ENCODE measurements at regions not wholly inside any gene's neighbourhood (a gene's known extent, or its start where the extent isn't known, plus 50 kb on each side); places are given as distances from the start of the nearest gene placed in this dataset.

- Histone ChIP-seq H3K27me3 (ENCODE audit: insufficient read depth) (no peaks in the 10 kb centered on the region), H3K9ac (no peak overlapping the region), H3K9me2 (no peaks in the 10 kb centered on the region), H2AFZ (ENCODE audit: low read depth) (no peak overlapping the region), H3K36me3 (replicated peaks in 1 of 2; ENCODE audit: control insufficient read depth in 1 of 2, insufficient read depth in 2 of 2, low read length in 1 of 2) (no peaks in the 10 kb centered on the region), H3K79me2 (ENCODE audit: insufficient read depth) (no peaks in the 10 kb centered on the region), H3F3A (replicated peaks; ENCODE audit: insufficient read depth) (no peaks in the 10 kb centered on the region), H3K9me3 (no peaks in the 10 kb centered on the region), H3K4me1 (ENCODE audit: control insufficient read depth in 1 of 2, insufficient read depth in 2 of 2, low read depth in 1 of 2, low read length in 1 of 2) (no peaks in the 10 kb centered on the region), H3K27ac (ENCODE audit: low read depth in 2 of 2, low read length in 1 of 2) (no peak overlapping the region), H3K4me3 (ENCODE audit: low read depth in 2 of 2, low read length in 1 of 2) (no peak overlapping the region), H4K20me1 (ENCODE audit: insufficient read depth) (no peaks in the 10 kb centered on the region), H3K4me2 (no peak overlapping the region)
- CTCF ChIA-PET, result interaction anchor here (0.7 kb wide), 1 partner anchor 185 kb away, joined by 3 read pairs; no protein-coding TSS in a partner anchor
- 96% methylated on average over 4 of the region's 5 CpGs for WGBS (ENCODE audit: low lambda C conversion rate)
- POLR2A ChIA-PET, result no interaction called here
- TF ChIP-seq TEAD4 (IDR thresholded peaks at IDR 0.05; ENCODE audit: borderline replicate concordance, insufficient read depth) (no peak), SMC3 (IDR thresholded peaks at IDR 0.05; ENCODE audit: low read depth, low read length) (no peak), MEF2A (IDR thresholded peaks at IDR 0.05; ENCODE audit: borderline replicate concordance, low read depth) (no peak), RFX5 (IDR thresholded peaks at IDR 0.05; ENCODE audit: low read length) (no peak), CHD2 (IDR thresholded peaks at IDR 0.05; ENCODE audit: low read length, partially characterized antibody) (no peak)
- DNase-seq, result no peak
Measured at GRCh38 chr13:67877031-67877430, 646.9 kb upstream of the PCDH9 start.

- Histone ChIP-seq H3K9me3 (no peaks in the 10 kb centered on the region; the same call in 1 of the 2 replicates), H2AFZ (ENCODE audit: low read depth) (no peak overlapping the region), H3K9me2 (no peaks in the 10 kb centered on the region), H4K20me1 (ENCODE audit: insufficient read depth) (no peaks in the 10 kb centered on the region), H3K36me3 (replicated peaks in 1 of 2; ENCODE audit: control insufficient read depth in 1 of 2, insufficient read depth in 2 of 2, low read length in 1 of 2) (no peaks in the 10 kb centered on the region), H3F3A (replicated peaks; ENCODE audit: insufficient read depth) (no peaks in the 10 kb centered on the region), H3K27me3 (ENCODE audit: insufficient read depth) (no peaks in the 10 kb centered on the region), H3K4me2 (no peak overlapping the region), H3K27ac (ENCODE audit: low read depth in 2 of 2, low read length in 1 of 2) (no peak overlapping the region), H3K9ac (no peak overlapping the region), H3K4me3 (ENCODE audit: low read depth in 2 of 2, low read length in 1 of 2) (no peak overlapping the region), H3K4me1 (ENCODE audit: control insufficient read depth in 1 of 2, insufficient read depth in 2 of 2, low read depth in 1 of 2, low read length in 1 of 2) (no peaks in the 10 kb centered on the region), H3K79me2 (ENCODE audit: insufficient read depth) (no peaks in the 10 kb centered on the region)
- TF ChIP-seq MXI1 (IDR thresholded peaks at IDR 0.05; ENCODE audit: low read depth, low read length) (no peak), GABPA (IDR thresholded peaks at IDR 0.05; ENCODE audit: low read depth) (no peak), YY1 (IDR thresholded peaks at IDR 0.05; ENCODE audit: low read depth) (no peak), RAD21 (IDR thresholded peaks at IDR 0.05; ENCODE audit: low read length) (no peak), USF1 (IDR thresholded peaks at IDR 0.05; ENCODE audit: borderline replicate concordance, low read depth) (no peak)
- POLR2A ChIA-PET, result no interaction called here
- CTCF ChIA-PET, result interaction anchor here (0.7 kb wide), 1 partner anchor 92 kb away, joined by 3 read pairs; no protein-coding TSS in a partner anchor
- DNase-seq, result no peak
- WGBS (ENCODE audit: low lambda C conversion rate), result 13% methylated on average over 2 of the region's 2 CpGs
Measured at GRCh38 chr13:67867206-67867605, 637.1 kb upstream of the PCDH9 start.

- no peak overlapping the region for H3K4me2 ChIP-seq
- no peaks in the 10 kb centered on the region for H3K27me3 ChIP-seq (ENCODE audit: insufficient read depth)
- H3K4me1 ChIP-seq (ENCODE audit: control insufficient read depth in 1 of 2, insufficient read depth in 2 of 2, low read depth in 1 of 2, low read length in 1 of 2), result no peaks in the 10 kb centered on the region; a peak in 1 of 4 replicates
- H3K36me3 ChIP-seq (replicated peaks in 1 of 2; ENCODE audit: control insufficient read depth in 1 of 2, insufficient read depth in 2 of 2, low read length in 1 of 2), result no peaks in the 10 kb centered on the region
- DNase-seq, result no peak
- no peak overlapping the region for H3K27ac ChIP-seq (ENCODE audit: low read depth in 2 of 2, low read length in 1 of 2)
- H4K20me1 ChIP-seq (ENCODE audit: insufficient read depth), result no peaks in the 10 kb centered on the region
- H3K9me2 ChIP-seq, result no peaks in the 10 kb centered on the region
- H2AFZ ChIP-seq (ENCODE audit: low read depth), result no peak overlapping the region
- no peaks in the 10 kb centered on the region; the same call in 1 of the 2 replicates for H3K9me3 ChIP-seq
- no peak overlapping the region for H3K9ac ChIP-seq
- ChIA-PET CTCF (no interaction called here), POLR2A (no interaction called here)
- 63% methylated on average over 3 of the region's 3 CpGs for WGBS (ENCODE audit: low lambda C conversion rate)
- H3K79me2 ChIP-seq (ENCODE audit: insufficient read depth), result no peaks in the 10 kb centered on the region
- no peaks in the 10 kb centered on the region for H3F3A ChIP-seq (replicated peaks; ENCODE audit: insufficient read depth)
- H3K4me3 ChIP-seq (ENCODE audit: low read depth in 2 of 2, low read length in 1 of 2), result no peak overlapping the region
- TF ChIP-seq CHD2 (IDR thresholded peaks at IDR 0.05; ENCODE audit: low read length, partially characterized antibody) (no peak), REST (IDR thresholded peaks at IDR 0.05; ENCODE audit: low read depth, low read length) (no peak), TCF12 (IDR thresholded peaks at IDR 0.05) (no peak), YY1 (IDR thresholded peaks at IDR 0.05; ENCODE audit: low read depth) (no peak), GABPA (IDR thresholded peaks at IDR 0.05; ENCODE audit: low read depth) (no peak), MAX (IDR thresholded peaks at IDR 0.05; ENCODE audit: low read depth) (no peak), USF2 (IDR thresholded peaks at IDR 0.05; ENCODE audit: borderline replicate concordance, low read depth, low read length) (no peak), MXI1 (IDR thresholded peaks at IDR 0.05; ENCODE audit: low read depth, low read length) (no peak), CTCF (IDR thresholded peaks at IDR 0.05) (no peak)
Measured at GRCh38 chr13:67860315-67860714, 630.2 kb upstream of the PCDH9 start.

Data from SK-N-SH (cell line).